MM.1S (cell line): ENCODE measurements at regions not wholly inside any gene's neighbourhood (a gene's known extent, or its start where the extent isn't known, plus 50 kb on each side); places are given as distances from the start of the nearest gene placed in this dataset.

Source experiments
- EZH2 ChIP-seq: fragments of 300-600 bp; sonication (generic); optimal IDR thresholded peaks from 2 replicates; pipeline ENCODE3; 2017; ENCODE audit warnings: low read depth, mild to moderate bottlenecking, antibody characterized with exemption, low read length, mixed read lengths
- TF ChIP-seq, protein P1 (sequence below): fragments of 300-600 bp; sonication (generic); IDR thresholded peaks from 2 replicates; pipeline ENCODE4 v1.5.1; 2016; ENCODE audit warnings: antibody characterized with exemption, low read length, mixed read lengths

DNA sequence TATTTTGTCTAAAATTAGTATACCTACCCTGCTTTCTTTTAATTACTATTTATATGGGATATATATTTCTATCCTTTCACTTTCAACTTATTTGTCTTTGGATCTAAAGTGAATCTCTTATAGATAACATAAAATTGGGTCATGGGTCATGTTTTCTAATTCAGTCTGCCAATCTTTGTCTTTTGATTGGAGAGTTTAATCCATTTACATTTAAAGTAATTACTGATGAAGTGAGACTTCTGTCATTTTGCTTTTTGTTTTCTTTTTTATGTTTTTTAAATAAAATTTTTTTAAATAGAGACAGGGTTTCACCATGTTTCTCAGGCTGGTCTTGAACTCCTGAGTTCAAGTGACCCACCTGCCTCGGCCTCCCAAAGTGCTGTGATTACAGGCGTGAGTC is 50.5 kb upstream of the PRDM1 start:
- TF ChIP-seq, protein P1, sequence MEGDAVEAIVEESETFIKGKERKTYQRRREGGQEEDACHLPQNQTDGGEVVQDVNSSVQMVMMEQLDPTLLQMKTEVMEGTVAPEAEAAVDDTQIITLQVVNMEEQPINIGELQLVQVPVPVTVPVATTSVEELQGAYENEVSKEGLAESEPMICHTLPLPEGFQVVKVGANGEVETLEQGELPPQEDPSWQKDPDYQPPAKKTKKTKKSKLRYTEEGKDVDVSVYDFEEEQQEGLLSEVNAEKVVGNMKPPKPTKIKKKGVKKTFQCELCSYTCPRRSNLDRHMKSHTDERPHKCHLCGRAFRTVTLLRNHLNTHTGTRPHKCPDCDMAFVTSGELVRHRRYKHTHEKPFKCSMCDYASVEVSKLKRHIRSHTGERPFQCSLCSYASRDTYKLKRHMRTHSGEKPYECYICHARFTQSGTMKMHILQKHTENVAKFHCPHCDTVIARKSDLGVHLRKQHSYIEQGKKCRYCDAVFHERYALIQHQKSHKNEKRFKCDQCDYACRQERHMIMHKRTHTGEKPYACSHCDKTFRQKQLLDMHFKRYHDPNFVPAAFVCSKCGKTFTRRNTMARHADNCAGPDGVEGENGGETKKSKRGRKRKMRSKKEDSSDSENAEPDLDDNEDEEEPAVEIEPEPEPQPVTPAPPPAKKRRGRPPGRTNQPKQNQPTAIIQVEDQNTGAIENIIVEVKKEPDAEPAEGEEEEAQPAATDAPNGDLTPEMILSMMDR: no peak
- TF ChIP-seq EZH2: no peak
